Endothelial cell of umbilical vein (primary cell): ENCODE measurements at regions not wholly inside any gene's neighbourhood (a gene's known extent, or its start where the extent isn't known, plus 50 kb on each side); places are given as distances from the start of the nearest gene placed in this dataset.

Source experiments
- BruUV-seq: library from RNA; stranded (reverse); fragments of 400-500 nt; replicated peaks from 2 replicates; lab custom pipeline; 2021; lab: Mats Ljungman, UMichigan
- CTCF ChIA-PET: fragments of 300-600, 350-600 bp; sonication (Branson Sonifier 250); formaldehyde crosslinking; loops from one replicate; lab custom pipeline; 2021; ENCODE audit warnings: antibody characterized with exemption, inconsistent platforms; lab: Charles Lee
- POLR2A ChIA-PET: fragments of 300-600, 350-600 bp; sonication (Branson Sonifier 250); formaldehyde crosslinking; loops from one replicate; lab custom pipeline; 2021; ENCODE audit warnings: antibody characterized with exemption, inconsistent platforms; lab: Charles Lee
- DNase-seq: peaks from one replicate; pipeline ENCODE4 v3.0.0-alpha.2; 2011; ENCODE audit warnings: low read depth, low spot score
- FAIRE-seq: peaks from 2 replicates; lab custom pipeline; 2011; peaks lifted over from hg19 to GRCh38; lab: Jason Lieb, UNC
- H2AFZ ChIP-seq: 2 replicates; pipeline ENCODE4 v1.6.0; 2012; ENCODE audit warnings: low read depth, low read length, control low read depth, inconsistent platforms
- H3K27ac ChIP-seq: 2 replicates; pipeline ENCODE4 v1.5.1; 2011; ENCODE audit warnings: low read depth, mild to moderate bottlenecking, control low read depth, low read length, moderate library complexity; ENCODE audit not compliant: insufficient read depth
- H3K27me3 ChIP-seq, 2 experiments: 2 replicates each; pipeline versions ENCODE4 v1.6.0 to v1.6.1; 2011; ENCODE audit warnings: low read length in 2 of 2, mixed read lengths in 1 of 2; ENCODE audit not compliant: control insufficient read depth in 2 of 2, insufficient read depth in 2 of 2
- H3K36me3 ChIP-seq, 2 experiments: 2 replicates in 1 of 2; 3 replicates in 1 of 2; pipeline ENCODE4 v1.5.1; 2011; ENCODE audit warnings: low read length in 2 of 2, mild to moderate bottlenecking in 1 of 2, moderate library complexity in 1 of 2; ENCODE audit not compliant: control insufficient read depth in 2 of 2, insufficient read depth in 2 of 2; ENCODE audit errors: extremely low read depth in 1 of 2
- H3K4me1 ChIP-seq: 3 replicates; pipeline ENCODE4 v1.5.1; 2011; ENCODE audit warnings: mild to moderate bottlenecking, low read length; ENCODE audit not compliant: control insufficient read depth, insufficient read depth; ENCODE audit errors: extremely low read depth
- H3K4me2 ChIP-seq: 2 replicates; pipeline ENCODE4 v1.6.1; 2011; ENCODE audit warnings: low read length, control low read depth, mixed read lengths; ENCODE audit not compliant: insufficient read depth
- H3K4me3 ChIP-seq, 3 experiments: fragments of 200-600 bp in 1 of 3; sonication (generic), shearing (Covaris generic) in 1 of 3; replicated peaks in 1 of 3; 2 replicates each; pipeline ENCODE4 v1.5.1; 2011 to 2016; ENCODE audit warnings: control low read depth in 3 of 3, low read length in 3 of 3, mild to moderate bottlenecking in 2 of 3, inconsistent platforms in 1 of 3, low read depth in 1 of 3, moderate library complexity in 1 of 3; ENCODE audit not compliant: insufficient read depth in 1 of 3
- H3K79me2 ChIP-seq: 2 replicates; pipeline ENCODE4 v1.6.0; 2012; ENCODE audit warnings: low read length, inconsistent platforms; ENCODE audit not compliant: control insufficient read depth, insufficient read depth
- H3K9ac ChIP-seq: replicated peaks from 2 replicates; pipeline ENCODE3; 2011; ENCODE audit warnings: low read length, control low read depth; ENCODE audit not compliant: insufficient read depth; ENCODE audit errors: extremely low read depth
- H3K9me1 ChIP-seq: replicated peaks from 3 replicates; pipeline ENCODE4 v1.6.0; 2011; ENCODE audit warnings: mild to moderate bottlenecking, low read length; ENCODE audit not compliant: control insufficient read depth, insufficient read depth; ENCODE audit errors: extremely low read depth
- H3K9me3 ChIP-seq: replicated peaks from 2 replicates; pipeline ENCODE4 v1.5.1; 2012; ENCODE audit warnings: low read length, inconsistent platforms; ENCODE audit not compliant: control insufficient read depth, insufficient read depth
- H4K20me1 ChIP-seq: replicated peaks from 2 replicates; pipeline ENCODE3; 2011; ENCODE audit warnings: mild to moderate bottlenecking, low read length; ENCODE audit not compliant: control insufficient read depth, insufficient read depth; ENCODE audit errors: extremely low read depth
- CTCF ChIP-seq, 2 donors: IDR thresholded peaks; 1 replicate in 1 of 2; 2 replicates in 1 of 2; pipeline ENCODE4 v1.5.1; 2011; ENCODE audit warnings: low read length in 2 of 2, mild to moderate bottlenecking in 2 of 2, moderate library complexity in 2 of 2, control low read depth in 1 of 2, inconsistent platforms in 1 of 2, low read depth in 1 of 2; ENCODE audit not compliant: insufficient read depth in 1 of 2; ENCODE audit errors: extremely low read depth in 1 of 2
- EZH2 ChIP-seq: IDR thresholded peaks from 2 replicates; pipeline ENCODE4 v1.6.1; 2012; ENCODE audit warnings: borderline replicate concordance, low read depth, mild to moderate bottlenecking, moderate library complexity, low read length, inconsistent platforms; ENCODE audit not compliant: severe bottlenecking
- FOS ChIP-seq: IDR thresholded peaks from 2 replicates; pipeline ENCODE4 v1.6.1; 2011; ENCODE audit warnings: mild to moderate bottlenecking, low read length, moderate library complexity, borderline replicate concordance; ENCODE audit not compliant: insufficient read depth
- GATA2 ChIP-seq: IDR thresholded peaks from 2 replicates; pipeline ENCODE4 v1.7.0; 2011; ENCODE audit warnings: low read depth, mild to moderate bottlenecking, moderate library complexity, mixed read lengths, low read length; ENCODE audit not compliant: insufficient read length, insufficient read depth
- JUN ChIP-seq: IDR thresholded peaks from 2 replicates; pipeline ENCODE4 v1.6.1; 2011; ENCODE audit warnings: borderline replicate concordance, low read depth; ENCODE audit not compliant: insufficient read length, insufficient read depth
- MAX ChIP-seq: IDR thresholded peaks from 2 replicates; pipeline ENCODE4 v1.6.1; 2011; ENCODE audit not compliant: insufficient read depth, insufficient read length
- MYC ChIP-seq: IDR thresholded peaks from one replicate; pipeline ENCODE4 v1.6.1; 2011; ENCODE audit warnings: mild to moderate bottlenecking, low read depth, low read length
- POLR2A ChIP-seq: IDR thresholded peaks from 2 replicates; pipeline ENCODE4 v1.6.1; 2012; ENCODE audit warnings: low read depth, mild to moderate bottlenecking, control low read depth, low read length
- POLR2AphosphoS5 ChIP-seq: IDR thresholded peaks from 2 replicates; pipeline ENCODE4 v1.6.1; 2012; ENCODE audit warnings: low read depth, mild to moderate bottlenecking, control low read depth, low read length, moderate library complexity; ENCODE audit not compliant: insufficient read depth
- dilution Hi-C: fragments of 300-500 bp; cut with MboI; formaldehyde crosslinking; loops from one replicate; pipeline ENCODE4 v1.15.0; 2019; ENCODE audit warnings: low sequenced_read_pairs; ENCODE audit not compliant: extremely low pct_ligation_motif_present
- intact Hi-C: fragments of 100-400 bp; cut with micrococcal nuclease; formaldehyde crosslinking; loops from one replicate; pipeline ENCODE4 v1.10.0; 2022

- H2AFZ ChIP-seq, result no peak overlapping the region
- H3K27me3 ChIP-seq, result no peaks in the 10 kb centered on the region
- H3K9me1 ChIP-seq, result no peaks in the 10 kb centered on the region
- POLR2A ChIA-PET, result no interaction called here
- DNase-seq (no peak), FAIRE-seq (no peak)
- intact Hi-C loops (no loop called here), dilution Hi-C loops (no loop called here)
- TF ChIP-seq MYC (no peak), FOS (no peak), EZH2 (no peak), JUN (no peak), CTCF (IDR thresholded peaks at IDR 0.05; ENCODE audit: extremely low read depth in 1 of 2, insufficient read depth in 1 of 2, low read depth in 1 of 2, low read length in 2 of 2) (no peak), POLR2AphosphoS5 (no peak), GATA2 (no peak), POLR2A (no peak), MAX (no peak)
- H3K27ac ChIP-seq, result no peak overlapping the region
- H3K4me1 ChIP-seq, result no peaks in the 10 kb centered on the region
- CTCF ChIA-PET, result no interaction called here
- BruUV-seq, result no TSS peak
- no peak overlapping the region for H3K4me2 ChIP-seq
- H3K79me2 ChIP-seq, result no peaks in the 10 kb centered on the region
- H3K9ac ChIP-seq, result no peak overlapping the region
- H4K20me1 ChIP-seq, result no peaks in the 10 kb centered on the region
- H3K9me3 ChIP-seq, result no peaks in the 10 kb centered on the region
- no peak overlapping the region for H3K4me3 ChIP-seq
- no peaks in the 10 kb centered on the region for H3K36me3 ChIP-seq
Measured at GRCh38 chr10:64010711-64011110, 489.5 kb downstream of the REEP3 start.
